ENCODE measurements at regions not wholly inside any gene's neighbourhood (a gene's known extent, or its start where the extent isn't known, plus 50 kb on each side); places are given as distances from the start of the nearest gene placed in this dataset.

GRCh38 chr1:221286399-221286798 is 407.2 kb downstream of the HLX start:
- no peaks in the 10 kb centered on the region for H3K36me3 Mint-ChIP-seq
- no peak for DNase-seq
- H3K4me1 ChIP-seq (ENCODE audit: control insufficient read depth, insufficient read depth, low read length) = no peaks in the 10 kb centered on the region
- H3K4me3 Mint-ChIP-seq = no peak overlapping the region
- TF ChIP-seq CTCF (IDR thresholded peaks at IDR 0.05) = no peak
- no peak overlapping the region for H3K27ac ChIP-seq (ENCODE audit: low read length)
- no peaks in the 10 kb centered on the region for H3K36me3 ChIP-seq (ENCODE audit: control insufficient read depth, insufficient read depth, low read length)
- no peaks in the 10 kb centered on the region for H3K27me3 ChIP-seq (ENCODE audit: control insufficient read depth, insufficient read depth, low read length)
- no peak overlapping the region for H3K27ac Mint-ChIP-seq
- H3K9me3 Mint-ChIP-seq = peaks cover 0 to 5% of the 10 kb centered on the region in 2 donors
- H3K27me3 Mint-ChIP-seq (ENCODE audit: low read depth in 2 of 2) = peaks cover 9 to 14% of the 10 kb centered on the region in 2 donors
- WGBS (ENCODE audit: insufficient coverage) = 56% methylated on average over 1 of the region's 1 CpG
- no peak overlapping the region for H3K4me3 ChIP-seq (ENCODE audit: low read length)
- intact Hi-C loops (cut with micrococcal nuclease) = no loop called here
- no peaks in the 10 kb centered on the region for H3K9me3 ChIP-seq (ENCODE audit: control insufficient read depth, insufficient read depth, low read length)
- ATAC-seq = no peak
- no peaks in the 10 kb centered on the region for H3K4me1 Mint-ChIP-seq

- ATAC-seq (no peak), DNase-seq (no peak)
- Histone ChIP-seq H3K4me3 (ENCODE audit: low read length) (no peak overlapping the region), H3K4me1 (ENCODE audit: control insufficient read depth, insufficient read depth, low read length) (no peaks in the 10 kb centered on the region), H3K9me3 (ENCODE audit: control insufficient read depth, insufficient read depth, low read length) (no peaks in the 10 kb centered on the region), H3K27ac (ENCODE audit: low read length) (no peak overlapping the region), H3K36me3 (ENCODE audit: control insufficient read depth, insufficient read depth, low read length) (no peaks in the 10 kb centered on the region), H3K27me3 (ENCODE audit: control insufficient read depth, insufficient read depth, low read length) (no peaks in the 10 kb centered on the region)
- Mint-ChIP-seq H3K27ac (no peak overlapping the region), H3K9me3 (no peaks in the 10 kb centered on the region), H3K27me3 (ENCODE audit: low read depth in 2 of 2) (no peaks in the 10 kb centered on the region), H3K4me3 (no peak overlapping the region), H3K4me1 (no peaks in the 10 kb centered on the region), H3K36me3 (no peaks in the 10 kb centered on the region)
- no peak for TF ChIP-seq CTCF (IDR thresholded peaks at IDR 0.05)
- 85% methylated on average over 2 of the region's 2 CpGs for WGBS (ENCODE audit: insufficient coverage)
- intact Hi-C loops (cut with micrococcal nuclease) = no loop called here
These were observed 409.9 kb downstream of the HLX start for GRCh38 chr1:221289103-221289502.

- H3K4me1 ChIP-seq (ENCODE audit: control insufficient read depth, insufficient read depth, low read length) = no peaks in the 10 kb centered on the region
- H3K27me3 ChIP-seq (ENCODE audit: control insufficient read depth, insufficient read depth, low read length) = no peaks in the 10 kb centered on the region
- H3K9me3 ChIP-seq (ENCODE audit: control insufficient read depth, insufficient read depth, low read length) = no peaks in the 10 kb centered on the region
- Mint-ChIP-seq H3K27me3 (ENCODE audit: low read depth in 2 of 2) (no peaks in the 10 kb centered on the region), H3K4me3 (no peak overlapping the region), H3K9me3 (no peaks in the 10 kb centered on the region), H3K36me3 (no peaks in the 10 kb centered on the region), H3K4me1 (no peaks in the 10 kb centered on the region), H3K27ac (no peak overlapping the region)
- TF ChIP-seq CTCF (IDR thresholded peaks at IDR 0.05) = no peak
- WGBS (ENCODE audit: insufficient coverage) = 56% methylated on average over 3 of the region's 4 CpGs
- no peak overlapping the region for H3K27ac ChIP-seq (ENCODE audit: low read length)
- H3K36me3 ChIP-seq (ENCODE audit: control insufficient read depth, insufficient read depth, low read length) = no peaks in the 10 kb centered on the region
- H3K4me3 ChIP-seq (ENCODE audit: low read length) = no peak overlapping the region
- DNase-seq (no peak), ATAC-seq (no peak)
- intact Hi-C loops (cut with micrococcal nuclease) = no loop called here
These were observed 411.4 kb downstream of the HLX start for GRCh38 chr1:221290669-221291068.

- no peaks in the 10 kb centered on the region for H3K36me3 Mint-ChIP-seq
- no peaks in the 10 kb centered on the region for H3K9me3 Mint-ChIP-seq
- no peak for TF ChIP-seq CTCF (IDR thresholded peaks at IDR 0.05)
- H3K4me1 Mint-ChIP-seq = no peaks in the 10 kb centered on the region
- Histone ChIP-seq H3K27me3 (ENCODE audit: control insufficient read depth, insufficient read depth, low read length) (no peaks in the 10 kb centered on the region), H3K4me1 (ENCODE audit: control insufficient read depth, insufficient read depth, low read length) (no peaks in the 10 kb centered on the region), H3K9me3 (ENCODE audit: control insufficient read depth, insufficient read depth, low read length) (no peaks in the 10 kb centered on the region), H3K36me3 (ENCODE audit: control insufficient read depth, insufficient read depth, low read length) (no peaks in the 10 kb centered on the region), H3K27ac (ENCODE audit: low read length) (no peak overlapping the region), H3K4me3 (ENCODE audit: low read length) (no peak overlapping the region)
- ATAC-seq (no peak), DNase-seq (no peak)
- intact Hi-C loops (cut with micrococcal nuclease) = no loop called here
- peaks cover 0 to 2% of the 10 kb centered on the region in 2 donors for H3K27me3 Mint-ChIP-seq (ENCODE audit: low read depth in 2 of 2)
- 89% methylated on average over 4 of the region's 5 CpGs for WGBS (ENCODE audit: insufficient coverage)
- H3K4me3 Mint-ChIP-seq = no peak overlapping the region
- no peak overlapping the region for H3K27ac Mint-ChIP-seq
These were observed 411.9 kb downstream of the HLX start for GRCh38 chr1:221291113-221291512.

Measured in natural killer cell (primary cell).